Ishikawa (cell line): ENCODE measurements at regions not wholly inside any gene's neighbourhood (a gene's known extent, or its start where the extent isn't known, plus 50 kb on each side); places are given as distances from the start of the nearest gene placed in this dataset.

Experiments
- EGR1 ChIP-seq: IDR thresholded peaks from 2 replicates; pipeline ENCODE4 v1.6.1; 2012
- RAD21 ChIP-seq: IDR thresholded peaks from 2 replicates; pipeline ENCODE4 v1.6.1; 2012; ENCODE audit warnings: low read depth
- TAF1 ChIP-seq: IDR thresholded peaks from 2 replicates; pipeline ENCODE4 v1.6.1; 2012; ENCODE audit warnings: low read depth, mild to moderate bottlenecking
- TEAD4 ChIP-seq: IDR thresholded peaks from 2 replicates; pipeline ENCODE4 v1.6.1; 2012
- USF1 ChIP-seq: IDR thresholded peaks from 2 replicates; pipeline ENCODE4 v1.6.1; 2012
- YY1 ChIP-seq: IDR thresholded peaks from 2 replicates; pipeline ENCODE4 v1.6.1; 2012; ENCODE audit warnings: low read depth
- TF ChIP-seq, protein P1 (sequence below): IDR thresholded peaks from 2 replicates; pipeline ENCODE4 v1.6.1; 2012
- TF ChIP-seq, protein P2 (sequence below): IDR thresholded peaks from 2 replicates; pipeline ENCODE4 v1.6.1; 2012; ENCODE audit warnings: low read depth, mild to moderate bottlenecking

- no peak for TF ChIP-seq YY1
- TF ChIP-seq, protein P1, sequence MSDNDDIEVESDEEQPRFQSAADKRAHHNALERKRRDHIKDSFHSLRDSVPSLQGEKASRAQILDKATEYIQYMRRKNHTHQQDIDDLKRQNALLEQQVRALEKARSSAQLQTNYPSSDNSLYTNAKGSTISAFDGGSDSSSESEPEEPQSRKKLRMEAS, result no peak
- no peak for TF ChIP-seq RAD21
- TF ChIP-seq EGR1, result no peak
- no peak for TF ChIP-seq TEAD4
- TF ChIP-seq USF1, result no peak
- TF ChIP-seq, protein P2, sequence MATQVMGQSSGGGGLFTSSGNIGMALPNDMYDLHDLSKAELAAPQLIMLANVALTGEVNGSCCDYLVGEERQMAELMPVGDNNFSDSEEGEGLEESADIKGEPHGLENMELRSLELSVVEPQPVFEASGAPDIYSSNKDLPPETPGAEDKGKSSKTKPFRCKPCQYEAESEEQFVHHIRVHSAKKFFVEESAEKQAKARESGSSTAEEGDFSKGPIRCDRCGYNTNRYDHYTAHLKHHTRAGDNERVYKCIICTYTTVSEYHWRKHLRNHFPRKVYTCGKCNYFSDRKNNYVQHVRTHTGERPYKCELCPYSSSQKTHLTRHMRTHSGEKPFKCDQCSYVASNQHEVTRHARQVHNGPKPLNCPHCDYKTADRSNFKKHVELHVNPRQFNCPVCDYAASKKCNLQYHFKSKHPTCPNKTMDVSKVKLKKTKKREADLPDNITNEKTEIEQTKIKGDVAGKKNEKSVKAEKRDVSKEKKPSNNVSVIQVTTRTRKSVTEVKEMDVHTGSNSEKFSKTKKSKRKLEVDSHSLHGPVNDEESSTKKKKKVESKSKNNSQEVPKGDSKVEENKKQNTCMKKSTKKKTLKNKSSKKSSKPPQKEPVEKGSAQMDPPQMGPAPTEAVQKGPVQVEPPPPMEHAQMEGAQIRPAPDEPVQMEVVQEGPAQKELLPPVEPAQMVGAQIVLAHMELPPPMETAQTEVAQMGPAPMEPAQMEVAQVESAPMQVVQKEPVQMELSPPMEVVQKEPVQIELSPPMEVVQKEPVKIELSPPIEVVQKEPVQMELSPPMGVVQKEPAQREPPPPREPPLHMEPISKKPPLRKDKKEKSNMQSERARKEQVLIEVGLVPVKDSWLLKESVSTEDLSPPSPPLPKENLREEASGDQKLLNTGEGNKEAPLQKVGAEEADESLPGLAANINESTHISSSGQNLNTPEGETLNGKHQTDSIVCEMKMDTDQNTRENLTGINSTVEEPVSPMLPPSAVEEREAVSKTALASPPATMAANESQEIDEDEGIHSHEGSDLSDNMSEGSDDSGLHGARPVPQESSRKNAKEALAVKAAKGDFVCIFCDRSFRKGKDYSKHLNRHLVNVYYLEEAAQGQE, result no peak
- no peak for TF ChIP-seq TAF1
These were observed 407.0 kb downstream of the ZNF536 start for GRCh38 chr19:30778961-30779715.
